GM12872 (cell line): ENCODE measurements at regions not wholly inside any gene's neighbourhood (a gene's known extent, or its start where the extent isn't known, plus 50 kb on each side); places are given as distances from the start of the nearest gene placed in this dataset.

Experiments
- TF ChIP-seq, protein P1 (sequence below): IDR thresholded peaks from 3 replicates; pipeline ENCODE4 v1.5.1; 2011; ENCODE audit warnings: low read depth, mild to moderate bottlenecking, low read length, moderate library complexity; ENCODE audit not compliant: insufficient read depth

DNA sequence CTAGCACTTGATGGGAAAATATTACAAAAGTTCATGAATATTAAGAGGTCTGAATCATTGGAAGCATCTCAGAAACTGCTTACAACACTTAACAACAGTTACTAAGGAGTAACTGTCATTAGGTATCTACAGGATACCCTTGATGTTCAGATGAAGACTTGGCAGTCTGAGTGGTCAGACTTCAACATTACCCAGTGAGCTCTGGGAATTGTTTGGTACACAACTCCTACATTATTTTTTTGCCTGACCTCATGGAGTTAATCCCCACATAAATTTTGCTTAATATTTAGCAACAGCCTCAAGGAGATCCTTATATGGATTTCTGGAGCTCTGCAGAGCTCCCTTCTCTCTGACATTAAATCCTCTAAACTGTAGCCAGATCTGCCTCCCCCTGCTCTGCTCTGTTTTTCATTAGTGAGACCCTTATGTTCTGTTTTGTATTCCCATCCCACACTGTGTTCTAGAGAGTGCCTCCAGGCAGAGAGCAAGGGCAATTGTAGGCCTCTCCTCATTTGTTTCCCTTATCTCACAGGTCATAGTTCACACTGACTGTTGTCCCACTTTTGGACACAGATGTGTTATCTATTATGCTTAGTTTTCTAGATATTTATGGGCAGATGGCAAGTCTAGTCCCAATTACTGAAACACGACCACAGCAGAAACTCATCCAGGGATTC lies 368.8 kb downstream of the GASK1B start:
- TF ChIP-seq, protein P1, sequence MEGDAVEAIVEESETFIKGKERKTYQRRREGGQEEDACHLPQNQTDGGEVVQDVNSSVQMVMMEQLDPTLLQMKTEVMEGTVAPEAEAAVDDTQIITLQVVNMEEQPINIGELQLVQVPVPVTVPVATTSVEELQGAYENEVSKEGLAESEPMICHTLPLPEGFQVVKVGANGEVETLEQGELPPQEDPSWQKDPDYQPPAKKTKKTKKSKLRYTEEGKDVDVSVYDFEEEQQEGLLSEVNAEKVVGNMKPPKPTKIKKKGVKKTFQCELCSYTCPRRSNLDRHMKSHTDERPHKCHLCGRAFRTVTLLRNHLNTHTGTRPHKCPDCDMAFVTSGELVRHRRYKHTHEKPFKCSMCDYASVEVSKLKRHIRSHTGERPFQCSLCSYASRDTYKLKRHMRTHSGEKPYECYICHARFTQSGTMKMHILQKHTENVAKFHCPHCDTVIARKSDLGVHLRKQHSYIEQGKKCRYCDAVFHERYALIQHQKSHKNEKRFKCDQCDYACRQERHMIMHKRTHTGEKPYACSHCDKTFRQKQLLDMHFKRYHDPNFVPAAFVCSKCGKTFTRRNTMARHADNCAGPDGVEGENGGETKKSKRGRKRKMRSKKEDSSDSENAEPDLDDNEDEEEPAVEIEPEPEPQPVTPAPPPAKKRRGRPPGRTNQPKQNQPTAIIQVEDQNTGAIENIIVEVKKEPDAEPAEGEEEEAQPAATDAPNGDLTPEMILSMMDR, result no peak

DNA sequence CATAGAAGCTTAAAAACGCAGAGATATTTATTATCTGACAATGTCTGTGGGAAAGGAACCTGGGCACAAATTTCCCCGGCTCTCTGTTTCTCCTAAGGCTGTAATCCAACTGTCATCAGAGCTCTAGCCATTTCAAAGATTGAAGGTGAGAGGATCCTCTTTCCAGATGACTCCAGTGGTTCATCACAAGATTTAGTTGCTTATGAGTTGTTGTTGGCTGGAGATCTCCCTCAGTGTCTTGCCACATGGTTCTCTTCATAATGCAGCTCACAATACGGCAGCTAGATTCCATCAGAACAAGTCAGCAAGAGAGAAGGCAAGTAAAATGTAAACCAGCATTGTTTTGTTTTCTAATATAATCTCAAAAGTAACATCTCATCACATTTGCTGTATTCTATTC lies 369.4 kb downstream of the GASK1B start:
- TF ChIP-seq, protein P1, result no peak

DNA sequence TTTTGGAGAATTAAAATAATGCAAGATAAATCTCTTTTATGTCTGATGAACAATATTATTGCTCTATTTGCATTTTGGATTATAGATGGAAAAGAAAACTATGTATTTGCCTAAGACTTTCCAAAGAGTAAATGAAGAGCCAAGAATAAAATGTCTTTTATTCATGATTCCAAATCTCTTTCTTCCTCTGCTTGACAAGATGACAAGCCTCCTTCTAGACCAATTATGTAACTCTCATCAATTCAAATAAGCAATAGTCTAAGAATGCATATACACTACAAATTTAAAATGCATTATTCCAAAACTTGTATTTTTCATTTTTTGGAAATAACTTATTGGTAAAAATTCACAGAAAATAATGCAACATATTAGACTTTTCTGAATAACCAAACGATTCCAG lies 377.3 kb downstream of the GASK1B start:
- TF ChIP-seq, protein P1, result no peak

GRCh38 chr4:157792716-157793115 lies 380.1 kb downstream of the GASK1B start:
- TF ChIP-seq, protein P1, result no peak

DNA sequence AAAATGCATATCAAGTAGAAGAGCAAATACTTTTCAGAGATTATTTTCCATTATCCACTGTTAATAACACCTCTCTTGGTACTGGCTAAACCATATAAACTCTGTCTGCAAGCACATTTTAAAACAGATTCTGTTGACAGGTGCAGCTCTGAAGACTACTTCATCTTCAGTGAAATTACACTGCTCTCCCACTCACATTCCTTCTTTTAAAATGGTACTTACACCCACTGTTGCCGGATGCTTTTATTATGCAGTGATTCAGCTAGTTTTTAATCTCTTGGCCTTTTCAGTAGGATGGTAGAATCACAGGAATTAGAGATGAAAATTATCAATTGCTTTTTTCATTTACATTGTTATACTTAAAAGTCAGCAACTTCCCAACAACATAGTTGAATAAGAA lies 381.6 kb downstream of the GASK1B start:
- TF ChIP-seq, protein P1, result no peak

DNA sequence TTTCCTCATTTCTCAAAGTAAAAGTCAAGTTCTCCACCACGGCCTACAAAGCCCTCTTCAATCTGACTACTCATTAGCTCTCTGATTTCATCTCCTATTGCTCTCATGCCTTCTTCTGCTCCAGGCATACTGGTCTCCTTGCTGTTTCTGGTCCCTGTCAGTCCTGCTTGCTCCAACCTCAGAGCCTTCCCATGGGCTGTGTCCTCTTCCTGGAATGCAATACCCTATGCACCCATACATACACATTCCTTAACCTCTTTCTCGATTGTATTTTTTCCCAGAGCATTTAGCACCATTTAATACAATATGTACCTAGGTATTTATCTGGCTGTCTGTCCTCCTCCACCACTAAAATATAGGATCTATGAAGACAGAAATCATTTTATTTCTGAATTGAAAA lies 385.2 kb downstream of the GASK1B start:
- TF ChIP-seq, protein P1, result no peak

DNA sequence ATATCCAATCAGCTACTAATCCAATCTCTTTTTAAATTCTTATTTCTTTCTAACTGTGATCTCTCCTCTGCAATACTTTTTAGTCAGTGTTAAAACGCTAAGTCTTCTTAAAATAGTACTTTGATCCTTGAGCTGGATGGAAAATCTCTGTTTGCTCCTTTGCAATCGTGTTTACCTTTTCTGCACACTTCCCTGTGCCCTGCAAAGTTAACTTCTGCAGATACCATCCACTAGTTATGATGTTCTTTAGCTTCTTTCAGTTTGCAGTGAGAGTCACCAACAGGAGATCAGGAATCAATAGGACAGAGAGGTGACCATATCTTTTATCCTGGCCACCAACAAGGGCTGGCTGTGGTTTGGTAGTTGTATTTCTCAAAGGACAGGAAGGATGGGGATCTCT lies 391.5 kb downstream of the GASK1B start:
- TF ChIP-seq, protein P1, result no peak
